Thoracic aorta (tissue), 2 donors: ENCODE measurements at regions not wholly inside any gene's neighbourhood (a gene's known extent, or its start where the extent isn't known, plus 50 kb on each side); places are given as distances from the start of the nearest gene placed in this dataset.

Experiments used
- ATAC-seq: fragments of 150-250 bp; one replicate; pipeline ENCODE4 v1.8.0; 2017; ENCODE audit warnings: low read depth; ENCODE audit not compliant: insufficient number of reproducible peaks, low FRiP score
- DNase-seq: peaks from one replicate; pipeline ENCODE4 v3.0.0-alpha.2; 2020; ENCODE audit warnings: low spot score
- H3K27ac ChIP-seq, 2 donors: fragments of 200-600 bp; sonication (generic); 1 replicate in 1 of 2; 2 replicates in 1 of 2; pipeline ENCODE4 v1.5.1; 2016; ENCODE audit warnings: mild to moderate bottlenecking in 2 of 2, moderate library complexity in 2 of 2
- H3K27me3 ChIP-seq: fragments of 200-600 bp; sonication (generic); replicated peaks from 2 replicates; pipeline ENCODE4 v1.6.0; 2016; ENCODE audit warnings: mild to moderate bottlenecking; ENCODE audit not compliant: insufficient read depth
- H3K36me3 ChIP-seq: fragments of 200-600 bp; sonication (generic); one replicate; pipeline ENCODE4 v1.5.1; 2016
- H3K4me1 ChIP-seq, 2 donors: fragments of 200-600 bp; sonication (generic); 1 replicate in 1 of 2; 2 replicates in 1 of 2; pipeline versions ENCODE4 v1.5.1 to v1.6.0; 2016; ENCODE audit warnings: low read depth in 2 of 2, mild to moderate bottlenecking in 1 of 2; ENCODE audit not compliant: control insufficient read depth in 1 of 2
- H3K4me3 ChIP-seq: fragments of 200-600 bp; sonication (generic); 2 replicates; pipeline ENCODE4 v1.5.1; 2016; ENCODE audit warnings: mild to moderate bottlenecking
- H3K9me3 ChIP-seq: fragments of 200-600 bp; sonication (generic); 2 replicates; pipeline ENCODE4 v1.5.1; 2016
- CTCF ChIP-seq: fragments of 200-600 bp; sonication (generic); IDR thresholded peaks from one replicate; pipeline ENCODE4 v1.5.1; 2019; ENCODE audit warnings: antibody characterized with exemption

- H3K4me3 ChIP-seq = no peak overlapping the region
- ATAC-seq = no peak
Measured at GRCh38 chr14:44829021-44829420, 132.7 kb downstream of the KLHL28 start.

GRCh38 chr14:44828023-44828422, 133.7 kb downstream of the KLHL28 start:
- Histone ChIP-seq H3K27ac (no peak overlapping the region), H3K4me3 (no peak overlapping the region), H3K27me3 (no peaks in the 10 kb centered on the region), H3K9me3 (no peaks in the 10 kb centered on the region), H3K36me3 (no peaks in the 10 kb centered on the region), H3K4me1 (no peaks in the 10 kb centered on the region)
- DNase-seq = no peak
- no peak for TF ChIP-seq CTCF
- ATAC-seq = no peak

More at GRCh38 chr14:44829021-44829420, 132.7 kb downstream of the KLHL28 start:
- no peak for TF ChIP-seq CTCF
- no peaks in the 10 kb centered on the region for H3K9me3 ChIP-seq
- no peaks in the 10 kb centered on the region for H3K27me3 ChIP-seq
- no peak for DNase-seq
- no peaks in the 10 kb centered on the region for H3K4me1 ChIP-seq
- H3K27ac ChIP-seq = no peak overlapping the region
- H3K36me3 ChIP-seq = no peaks in the 10 kb centered on the region

- Histone ChIP-seq H3K27me3 (no peaks in the 10 kb centered on the region), H3K36me3 (no peaks in the 10 kb centered on the region), H3K4me3 (no peak overlapping the region), H3K27ac (no peak overlapping the region), H3K9me3 (no peaks in the 10 kb centered on the region), H3K4me1 (no peaks in the 10 kb centered on the region)
- TF ChIP-seq CTCF = no peak
- no peak for ATAC-seq
- no peak for DNase-seq
Measured at GRCh38 chr14:44820230-44820964, 141.3 kb downstream of the KLHL28 start.

- ATAC-seq = no peak
- H3K27ac ChIP-seq = no peak overlapping the region
- no peaks in the 10 kb centered on the region for H3K27me3 ChIP-seq
- H3K4me1 ChIP-seq = no peaks in the 10 kb centered on the region
- H3K9me3 ChIP-seq = no peaks in the 10 kb centered on the region
- no peak overlapping the region for H3K4me3 ChIP-seq
- H3K36me3 ChIP-seq = no peaks in the 10 kb centered on the region
- no peak for DNase-seq
- TF ChIP-seq CTCF = no peak
Measured at GRCh38 chr14:44814196-44814595, 147.6 kb downstream of the KLHL28 start.

- H3K27ac ChIP-seq = no peak overlapping the region
- TF ChIP-seq CTCF = no peak
- no peaks in the 10 kb centered on the region for H3K9me3 ChIP-seq
- ATAC-seq (no peak), DNase-seq (no peak)
- no peaks in the 10 kb centered on the region for H3K36me3 ChIP-seq
- H3K4me1 ChIP-seq = no peaks in the 10 kb centered on the region
- no peaks in the 10 kb centered on the region for H3K27me3 ChIP-seq
- no peak overlapping the region for H3K4me3 ChIP-seq
Measured at GRCh38 chr14:44812672-44813071, 149.1 kb downstream of the KLHL28 start.
